H9 (cell line): ENCODE measurements at regions not wholly inside any gene's neighbourhood (a gene's known extent, or its start where the extent isn't known, plus 50 kb on each side); places are given as distances from the start of the nearest gene placed in this dataset.

Experiments
- DNase-seq: peaks from one replicate; pipeline ENCODE4 v3.0.0-alpha.2; 2017
- H2AFZ ChIP-seq: one replicate; pipeline ENCODE4 v1.6.1; 2013; ENCODE audit warnings: mild to moderate bottlenecking, low read length, control low read depth, moderate library complexity
- H2AK5ac ChIP-seq: 2 replicates; pipeline ENCODE4 v1.6.1; 2013; ENCODE audit warnings: low read length, control low read depth, mixed read lengths; ENCODE audit not compliant: insufficient read length
- H2BK120ac ChIP-seq: one replicate; pipeline ENCODE4 v1.6.1; 2013; ENCODE audit warnings: low read depth, mild to moderate bottlenecking, low read length, control low read depth, inconsistent platforms; ENCODE audit not compliant: poor library complexity, severe bottlenecking
- H2BK12ac ChIP-seq: 2 replicates; pipeline ENCODE4 v1.6.1; 2013; ENCODE audit warnings: low read length, control low read depth, mixed read lengths, low read depth; ENCODE audit not compliant: insufficient read length
- H2BK15ac ChIP-seq: 2 replicates; pipeline ENCODE4 v1.6.1; 2013; ENCODE audit warnings: low read depth, low read length, control low read depth
- H2BK20ac ChIP-seq: one replicate; pipeline ENCODE4 v1.6.1; 2013; ENCODE audit warnings: low read depth, mild to moderate bottlenecking, low read length, control low read depth, inconsistent platforms; ENCODE audit not compliant: poor library complexity, severe bottlenecking
- H2BK5ac ChIP-seq: 2 replicates; pipeline ENCODE4 v1.6.1; 2013; ENCODE audit warnings: low read length, control low read depth, mixed read lengths; ENCODE audit not compliant: insufficient read length
- H3K14ac ChIP-seq: 2 replicates; pipeline ENCODE4 v1.6.1; 2013; ENCODE audit warnings: low read length, control low read depth; ENCODE audit not compliant: insufficient read depth
- H3K18ac ChIP-seq: 2 replicates; pipeline ENCODE4 v1.6.1; 2013; ENCODE audit warnings: low read depth, mild to moderate bottlenecking, mixed read lengths, low read length, control low read depth; ENCODE audit not compliant: insufficient read length
- H3K23ac ChIP-seq: 2 replicates; pipeline ENCODE4 v1.6.1; 2013; ENCODE audit warnings: low read length, control low read depth, mixed read lengths, low read depth; ENCODE audit not compliant: insufficient read length
- H3K23me2 ChIP-seq: 2 replicates; pipeline ENCODE4 v1.6.1; 2013; ENCODE audit warnings: low read depth, mild to moderate bottlenecking, mixed read lengths, low read length, control low read depth; ENCODE audit not compliant: insufficient read length, poor library complexity, severe bottlenecking
- H3K27ac ChIP-seq: 2 replicates; pipeline ENCODE4 v1.5.1; 2013; ENCODE audit warnings: low read length, control low read depth, mixed read lengths, low read depth; ENCODE audit not compliant: insufficient read length
- H3K27me3 ChIP-seq: 2 replicates; pipeline ENCODE4 v1.6.1; 2013; ENCODE audit warnings: low read length, control low read depth, inconsistent platforms; ENCODE audit not compliant: insufficient read depth
- H3K4ac ChIP-seq: 2 replicates; pipeline ENCODE4 v1.6.1; 2013; ENCODE audit warnings: low read depth, mild to moderate bottlenecking, control low read depth, inconsistent platforms, low read length, moderate library complexity
- H3K4me1 ChIP-seq: 2 replicates; pipeline ENCODE4 v1.6.1; 2013; ENCODE audit warnings: low read length, control low read depth, inconsistent platforms; ENCODE audit not compliant: insufficient read depth
- H3K4me2 ChIP-seq: 2 replicates; pipeline ENCODE4 v1.6.1; 2013; ENCODE audit warnings: low read length, control low read depth, mixed read lengths; ENCODE audit not compliant: insufficient read length, insufficient read depth
- H3K56ac ChIP-seq: 2 replicates; pipeline ENCODE4 v1.6.1; 2013; ENCODE audit warnings: low read depth, mild to moderate bottlenecking, mixed read lengths, low read length, control low read depth; ENCODE audit not compliant: insufficient read length
- H3K79me1 ChIP-seq: 2 replicates; pipeline ENCODE4 v1.6.1; 2013; ENCODE audit warnings: low read depth, mild to moderate bottlenecking, moderate library complexity, low read length, control low read depth, inconsistent platforms; ENCODE audit not compliant: insufficient read depth, poor library complexity, severe bottlenecking
- H3K79me2 ChIP-seq: 2 replicates; pipeline ENCODE4 v1.6.1; 2013; ENCODE audit warnings: low read length, control low read depth, inconsistent platforms; ENCODE audit not compliant: insufficient read depth
- H3K9ac ChIP-seq: 2 replicates; pipeline ENCODE4 v1.6.1; 2013; ENCODE audit warnings: low read length, control low read depth, mixed read lengths; ENCODE audit not compliant: insufficient read length; ENCODE audit errors: extremely low read depth
- H3K9me3 ChIP-seq: one replicate; pipeline ENCODE4 v1.6.1; 2013; ENCODE audit warnings: low read depth, low read length, inconsistent platforms; ENCODE audit not compliant: control insufficient read depth
- H3T11ph ChIP-seq: one replicate; pipeline ENCODE4 v1.6.1; 2013; ENCODE audit warnings: mild to moderate bottlenecking, low read length, control low read depth, inconsistent platforms
- H4K20me1 ChIP-seq: one replicate; pipeline ENCODE4 v1.6.1; 2013; ENCODE audit not compliant: control insufficient read depth, insufficient read length, insufficient read depth
- H4K5ac ChIP-seq: 2 replicates; pipeline ENCODE4 v1.6.1; 2013; ENCODE audit warnings: low read depth, mild to moderate bottlenecking, mixed read lengths, low read length, control low read depth; ENCODE audit not compliant: insufficient read length
- H4K8ac ChIP-seq: replicated peaks from 2 replicates; pipeline ENCODE4 v1.6.1; 2013; ENCODE audit warnings: low read length, control low read depth, mixed read lengths, low read depth; ENCODE audit not compliant: insufficient read length
- H4K91ac ChIP-seq: 2 replicates; pipeline ENCODE4 v1.6.1; 2013; ENCODE audit warnings: low read depth, mild to moderate bottlenecking, moderate library complexity, mixed read lengths, low read length, control low read depth; ENCODE audit not compliant: insufficient read length
- H3K27ac Mint-ChIP-seq, 3 experiments: 2 replicates in 2 of 3; 3 replicates in 1 of 3; pipeline ENCODE4 v1.8.0; 2020 to 2021; ENCODE audit warnings: mixed read lengths in 3 of 3, mild to moderate bottlenecking in 1 of 3, moderate library complexity in 1 of 3
- H3K27me3 Mint-ChIP-seq: 2 replicates; pipeline ENCODE4 v1.8.0; 2021; ENCODE audit warnings: low read depth, mild to moderate bottlenecking, moderate library complexity, mixed read lengths
- H3K36me3 Mint-ChIP-seq, 3 experiments: 2 replicates in 2 of 3; 3 replicates in 1 of 3; pipeline ENCODE4 v1.8.0; 2020 to 2021; ENCODE audit warnings: low read depth in 3 of 3, mixed read lengths in 3 of 3; ENCODE audit not compliant: insufficient read depth in 1 of 3
- H3K4me1 Mint-ChIP-seq, 2 experiments: 2 replicates each; pipeline ENCODE4 v1.8.0; 2020; ENCODE audit warnings: mixed read lengths in 2 of 2
- H3K4me3 Mint-ChIP-seq, 2 experiments: 2 replicates in 1 of 2; 3 replicates in 1 of 2; pipeline ENCODE4 v1.8.0; 2020 to 2021; ENCODE audit warnings: mild to moderate bottlenecking in 2 of 2, mixed read lengths in 2 of 2, moderate library complexity in 1 of 2
- H3K9me3 Mint-ChIP-seq, 2 experiments: 2 replicates in 1 of 2; 3 replicates in 1 of 2; pipeline ENCODE4 v1.8.0; 2020; ENCODE audit warnings: mild to moderate bottlenecking in 2 of 2, mixed read lengths in 2 of 2, moderate library complexity in 1 of 2
- WGBS: extraction: QIAGEN DNeasy Blood & Tissue Kit; methylation state at CpG from one replicate; pipeline ENCODE4 v1.1.7; 2013; ENCODE audit warnings: missing lambda C conversion rate, low lambda C conversion rate, mixed read lengths; ENCODE audit not compliant: insufficient read length; ENCODE audit errors: extremely low coverage; 5-methylcytosine and 5-hydroxymethylcytosine counted together
- TF ChIP-seq, protein P1 (sequence below): fragments of 200-600 bp; sonication (generic); conservative IDR thresholded peaks from 3 replicates; pipeline ENCODE4 v1.8.0; 2021; ENCODE audit warnings: antibody characterized with exemption, mild to moderate bottlenecking

DNA sequence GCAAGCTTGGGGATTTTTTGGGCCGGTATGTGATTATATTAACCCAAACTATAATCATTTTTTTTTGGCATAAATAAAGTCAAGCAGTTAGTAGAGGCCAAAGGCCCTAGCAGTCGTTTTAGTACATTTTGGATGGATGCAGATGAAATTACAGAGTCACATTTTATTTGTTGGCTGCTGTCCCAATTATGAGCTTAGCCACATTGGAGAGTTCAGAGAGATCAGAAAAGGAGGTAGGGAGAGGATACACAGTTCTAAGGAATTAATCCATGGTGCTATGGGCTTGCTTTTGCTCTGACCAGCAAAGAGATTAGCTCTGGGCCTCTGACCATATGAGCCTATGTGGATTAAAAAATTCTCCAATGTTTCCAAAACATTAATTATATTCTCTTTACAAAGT lies 395.1 kb downstream of the RAPGEF2 start:
- no peaks in the 10 kb centered on the region for H4K20me1 ChIP-seq
- no peak overlapping the region for H2BK20ac ChIP-seq
- no peak overlapping the region for H3K9ac ChIP-seq
- H4K8ac ChIP-seq = no peak overlapping the region
- Mint-ChIP-seq H3K4me1 (peaks cover 8 to 14% of the 10 kb centered on the region in 2 experiments), H3K9me3 (peaks cover 7 to 9% of the 10 kb centered on the region in 2 experiments), H3K4me3 (no peak overlapping the region), H3K36me3 (peaks cover 5 to 13% (median 10%) of the 10 kb centered on the region in 3 experiments), H3K27me3 (peaks cover 2% of the 10 kb centered on the region; the same call in 1 of the 2 replicates), H3K27ac (no peak overlapping the region)
- no peaks in the 10 kb centered on the region for H3K79me2 ChIP-seq
- H3K23ac ChIP-seq = no peak overlapping the region
- H4K5ac ChIP-seq = no peak overlapping the region
- no peak overlapping the region for H3K4ac ChIP-seq
- no peak overlapping the region for H2BK120ac ChIP-seq
- no peak overlapping the region for H3K18ac ChIP-seq
- no peak overlapping the region for H3K56ac ChIP-seq
- TF ChIP-seq, protein P1, sequence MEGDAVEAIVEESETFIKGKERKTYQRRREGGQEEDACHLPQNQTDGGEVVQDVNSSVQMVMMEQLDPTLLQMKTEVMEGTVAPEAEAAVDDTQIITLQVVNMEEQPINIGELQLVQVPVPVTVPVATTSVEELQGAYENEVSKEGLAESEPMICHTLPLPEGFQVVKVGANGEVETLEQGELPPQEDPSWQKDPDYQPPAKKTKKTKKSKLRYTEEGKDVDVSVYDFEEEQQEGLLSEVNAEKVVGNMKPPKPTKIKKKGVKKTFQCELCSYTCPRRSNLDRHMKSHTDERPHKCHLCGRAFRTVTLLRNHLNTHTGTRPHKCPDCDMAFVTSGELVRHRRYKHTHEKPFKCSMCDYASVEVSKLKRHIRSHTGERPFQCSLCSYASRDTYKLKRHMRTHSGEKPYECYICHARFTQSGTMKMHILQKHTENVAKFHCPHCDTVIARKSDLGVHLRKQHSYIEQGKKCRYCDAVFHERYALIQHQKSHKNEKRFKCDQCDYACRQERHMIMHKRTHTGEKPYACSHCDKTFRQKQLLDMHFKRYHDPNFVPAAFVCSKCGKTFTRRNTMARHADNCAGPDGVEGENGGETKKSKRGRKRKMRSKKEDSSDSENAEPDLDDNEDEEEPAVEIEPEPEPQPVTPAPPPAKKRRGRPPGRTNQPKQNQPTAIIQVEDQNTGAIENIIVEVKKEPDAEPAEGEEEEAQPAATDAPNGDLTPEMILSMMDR = no peak
- H3K27ac ChIP-seq = no peak overlapping the region
- no peak overlapping the region for H2BK5ac ChIP-seq
- no peaks in the 10 kb centered on the region for H3K79me1 ChIP-seq
- no peak overlapping the region for H3K14ac ChIP-seq
- no peak overlapping the region for H3T11ph ChIP-seq
- no peak overlapping the region for H2AK5ac ChIP-seq
- no peak for DNase-seq
- H3K4me1 ChIP-seq = no peaks in the 10 kb centered on the region
- no peak overlapping the region for H2AFZ ChIP-seq
- H3K9me3 ChIP-seq = peaks cover 3% of the 10 kb centered on the region
- H3K27me3 ChIP-seq = no peaks in the 10 kb centered on the region
- no peak overlapping the region for H2BK15ac ChIP-seq
- no peak overlapping the region for H2BK12ac ChIP-seq
- no peak overlapping the region for H4K91ac ChIP-seq
- no CpG with 5 or more reads among the region's 2 CpGs for WGBS
- H3K4me2 ChIP-seq = no peak overlapping the region
- H3K23me2 ChIP-seq = no peaks in the 10 kb centered on the region
